Esophagus muscularis mucosa (tissue), 4 donors: ENCODE measurements at regions not wholly inside any gene's neighbourhood (a gene's known extent, or its start where the extent isn't known, plus 50 kb on each side); places are given as distances from the start of the nearest gene placed in this dataset.

ENCODE experiments used
- DNase-seq: peaks from one replicate; pipeline ENCODE4 v3.0.0-alpha.2; 2017; ENCODE audit errors: extremely low spot score
- H3K27ac ChIP-seq, 4 donors: fragments of 200-600 bp; sonication (generic); replicated peaks in 1 of 4; 1 replicate in 3 of 4; 2 replicates in 1 of 4; pipeline ENCODE4 v1.5.1; 2016 to 2019; ENCODE audit warnings: mild to moderate bottlenecking in 1 of 4
- H3K27me3 ChIP-seq, 4 donors: fragments of 200-600 bp; sonication (generic); one replicate each; pipeline versions ENCODE4 v1.5.1 to v1.6.0; 2016 to 2019
- H3K36me3 ChIP-seq, 4 donors: fragments of 200-600 bp; sonication (generic); one replicate each; pipeline ENCODE4 v1.5.1; 2016 to 2019
- H3K4me1 ChIP-seq, 4 donors: fragments of 200-600 bp; sonication (generic); one replicate each; pipeline ENCODE4 v1.5.1; 2016 to 2019
- H3K4me3 ChIP-seq, 4 donors: fragments of 200-600 bp; sonication (generic); 1 replicate in 2 of 4; 2 replicates in 2 of 4; pipeline ENCODE4 v1.5.1; 2016 to 2019; ENCODE audit warnings: mild to moderate bottlenecking in 4 of 4, moderate library complexity in 1 of 4
- H3K9me3 ChIP-seq, 4 donors: fragments of 200-600 bp; sonication (generic); 1 replicate in 3 of 4; 2 replicates in 1 of 4; pipeline ENCODE4 v1.5.1; 2016 to 2019
- EP300 ChIP-seq: sonication (generic); formaldehyde crosslinking; IDR thresholded peaks from one replicate; pipeline ENCODE4 v1.6.1; 2017; ENCODE audit warnings: antibody characterized with exemption
- POLR2A ChIP-seq: fragments of 450-650 bp; IDR thresholded peaks from one replicate; pipeline ENCODE4 v1.6.1; 2017; ENCODE audit warnings: antibody characterized with exemption, moderate library complexity, mild to moderate bottlenecking, low read depth
- POLR2AphosphoS5 ChIP-seq, 2 donors: sonication (generic); formaldehyde crosslinking; IDR thresholded peaks; one replicate each; pipeline ENCODE4 v1.6.1; 2017; ENCODE audit warnings: antibody characterized with exemption in 2 of 2
- WGBS: methylation state at CpG from one replicate; pipeline ENCODE4 v1.1.5; 2018; 5-methylcytosine and 5-hydroxymethylcytosine counted together
- intact Hi-C: fragments of 100-400 bp; cut with DNase I; formaldehyde crosslinking; loops from one replicate; pipeline ENCODE4 v1.15.1; 2023
- TF ChIP-seq, protein P1 (sequence below), 3 experiments: fragments of 200-600 bp in 2 of 3; fragments of 450-650 bp in 1 of 3; sonication (generic) in 2 of 3; IDR thresholded peaks; one replicate each; pipeline ENCODE4 v1.5.1; 2017 to 2019; ENCODE audit warnings: antibody characterized with exemption in 3 of 3, mild to moderate bottlenecking in 2 of 3, moderate library complexity in 1 of 3

DNA sequence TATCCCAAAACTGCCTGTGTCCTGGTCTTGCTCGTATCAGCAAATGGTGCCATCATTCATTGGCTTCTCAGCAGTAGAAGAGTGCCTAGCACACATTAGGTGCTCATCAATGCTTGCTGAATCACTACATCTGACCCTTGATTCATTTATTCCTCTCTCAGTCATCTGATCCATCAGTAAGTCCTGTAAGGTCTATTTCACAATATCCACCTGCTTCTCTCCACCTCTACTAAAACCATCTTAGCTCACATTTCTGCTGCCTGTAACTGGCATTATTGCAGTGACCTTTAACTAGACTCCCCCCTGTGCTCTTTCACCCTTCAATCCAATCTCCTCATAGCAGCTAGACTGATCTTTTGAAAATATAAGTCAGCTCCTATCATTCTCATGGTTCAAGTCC, 387.6 kb upstream of the SPRED2 start:
- H3K27ac ChIP-seq: no peak overlapping the region
- DNase-seq: peak; percentile 34
- H3K36me3 ChIP-seq: no peaks in the 10 kb centered on the region
- intact Hi-C loops: no loop called here
- no peak for TF ChIP-seq POLR2AphosphoS5 (IDR thresholded peaks at IDR 0.05)
- TF ChIP-seq EP300: no peak
- TF ChIP-seq, protein P1, sequence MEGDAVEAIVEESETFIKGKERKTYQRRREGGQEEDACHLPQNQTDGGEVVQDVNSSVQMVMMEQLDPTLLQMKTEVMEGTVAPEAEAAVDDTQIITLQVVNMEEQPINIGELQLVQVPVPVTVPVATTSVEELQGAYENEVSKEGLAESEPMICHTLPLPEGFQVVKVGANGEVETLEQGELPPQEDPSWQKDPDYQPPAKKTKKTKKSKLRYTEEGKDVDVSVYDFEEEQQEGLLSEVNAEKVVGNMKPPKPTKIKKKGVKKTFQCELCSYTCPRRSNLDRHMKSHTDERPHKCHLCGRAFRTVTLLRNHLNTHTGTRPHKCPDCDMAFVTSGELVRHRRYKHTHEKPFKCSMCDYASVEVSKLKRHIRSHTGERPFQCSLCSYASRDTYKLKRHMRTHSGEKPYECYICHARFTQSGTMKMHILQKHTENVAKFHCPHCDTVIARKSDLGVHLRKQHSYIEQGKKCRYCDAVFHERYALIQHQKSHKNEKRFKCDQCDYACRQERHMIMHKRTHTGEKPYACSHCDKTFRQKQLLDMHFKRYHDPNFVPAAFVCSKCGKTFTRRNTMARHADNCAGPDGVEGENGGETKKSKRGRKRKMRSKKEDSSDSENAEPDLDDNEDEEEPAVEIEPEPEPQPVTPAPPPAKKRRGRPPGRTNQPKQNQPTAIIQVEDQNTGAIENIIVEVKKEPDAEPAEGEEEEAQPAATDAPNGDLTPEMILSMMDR (IDR thresholded peaks at IDR 0.05): no peak
- TF ChIP-seq POLR2A: no peak
- H3K4me1 ChIP-seq: no peaks in the 10 kb centered on the region
- H3K27me3 ChIP-seq: no peaks in the 10 kb centered on the region
- peaks cover 0 to 9% (median 7%) of the 10 kb centered on the region in 4 donors for H3K9me3 ChIP-seq
- H3K4me3 ChIP-seq: no peak overlapping the region
- WGBS: 90% methylated on average over 1 of the region's 1 CpG

DNA sequence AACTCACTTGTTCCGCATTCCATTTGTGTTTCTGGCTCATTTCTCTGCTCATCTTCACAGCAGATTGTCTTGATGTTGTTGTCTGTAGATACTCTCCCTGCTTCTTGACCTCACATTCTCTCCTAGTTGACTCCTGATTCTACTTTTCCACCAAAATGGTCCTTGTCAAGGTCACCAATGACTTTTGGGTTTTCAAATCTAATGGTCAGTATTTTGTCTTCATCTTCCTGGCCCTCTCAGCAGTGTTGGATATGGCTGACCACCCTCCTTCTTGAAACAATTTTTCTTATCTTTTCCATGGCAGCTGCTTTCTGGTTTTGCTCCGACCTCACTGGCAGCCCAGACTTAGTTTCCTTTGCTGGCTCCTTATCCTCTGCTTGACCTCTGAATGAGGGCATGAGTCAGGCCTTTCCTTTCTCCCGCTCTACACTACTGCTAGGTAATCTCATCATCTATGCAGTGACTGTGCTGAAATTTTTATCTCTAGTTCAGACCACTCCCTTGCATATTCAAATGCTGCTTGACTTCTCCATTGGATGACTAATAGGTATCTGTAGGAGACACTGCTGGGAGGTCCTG, 386.6 kb upstream of the SPRED2 start:
- DNase-seq: peak; percentile 29
- intact Hi-C loops: no loop called here
- 70% methylated on average over 3 of the region's 3 CpGs for WGBS
- Histone ChIP-seq H3K4me1 (no peaks in the 10 kb centered on the region), H3K4me3 (no peak overlapping the region), H3K27me3 (no peaks in the 10 kb centered on the region), H3K36me3 (no peaks in the 10 kb centered on the region), H3K9me3 (peaks cover 0 to 9% (median 7%) of the 10 kb centered on the region in 4 donors), H3K27ac (no peak overlapping the region)
- TF ChIP-seq, protein P1 (IDR thresholded peaks at IDR 0.05): no peak
- TF ChIP-seq EP300 (no peak), POLR2A (no peak), POLR2AphosphoS5 (IDR thresholded peaks at IDR 0.05) (no peak)

DNA sequence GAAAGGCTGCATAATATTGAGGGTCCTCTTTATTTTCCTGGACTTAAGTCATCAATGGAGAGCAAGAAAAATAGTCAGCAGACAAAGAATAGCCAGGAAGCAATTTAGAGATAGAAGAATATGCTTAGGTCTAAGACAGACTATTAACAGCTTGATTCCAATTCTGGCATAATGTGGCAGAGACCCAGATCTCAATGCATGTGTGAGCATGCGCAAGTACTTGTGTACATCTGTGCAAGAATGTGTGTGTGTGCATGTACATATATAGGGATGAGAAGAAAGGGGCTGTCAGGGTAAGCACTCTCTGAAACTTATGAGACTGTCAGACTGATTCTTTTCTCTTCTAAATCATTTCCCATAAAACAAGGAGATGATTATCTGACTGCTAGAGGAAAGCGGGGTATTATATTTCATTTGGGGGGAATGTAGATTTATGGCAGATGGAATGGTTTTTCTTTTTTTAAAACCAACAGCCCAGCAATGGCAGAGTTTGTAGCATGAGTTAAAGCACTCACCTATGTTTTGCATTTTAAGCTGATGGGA, 381.3 kb upstream of the SPRED2 start:
- H3K4me1 ChIP-seq: no peaks in the 10 kb centered on the region
- DNase-seq: peak; percentile 29
- no peaks in the 10 kb centered on the region for H3K9me3 ChIP-seq
- H3K4me3 ChIP-seq: no peak overlapping the region
- TF ChIP-seq, protein P1 (IDR thresholded peaks at IDR 0.05): no peak
- no peak for TF ChIP-seq POLR2A
- TF ChIP-seq EP300: no peak
- TF ChIP-seq POLR2AphosphoS5 (IDR thresholded peaks at IDR 0.05): no peak
- H3K27ac ChIP-seq: no peak overlapping the region
- H3K27me3 ChIP-seq: no peaks in the 10 kb centered on the region
- WGBS: 97% methylated on average over 2 of the region's 2 CpGs
- intact Hi-C loops: no loop called here
- no peaks in the 10 kb centered on the region for H3K36me3 ChIP-seq

DNA sequence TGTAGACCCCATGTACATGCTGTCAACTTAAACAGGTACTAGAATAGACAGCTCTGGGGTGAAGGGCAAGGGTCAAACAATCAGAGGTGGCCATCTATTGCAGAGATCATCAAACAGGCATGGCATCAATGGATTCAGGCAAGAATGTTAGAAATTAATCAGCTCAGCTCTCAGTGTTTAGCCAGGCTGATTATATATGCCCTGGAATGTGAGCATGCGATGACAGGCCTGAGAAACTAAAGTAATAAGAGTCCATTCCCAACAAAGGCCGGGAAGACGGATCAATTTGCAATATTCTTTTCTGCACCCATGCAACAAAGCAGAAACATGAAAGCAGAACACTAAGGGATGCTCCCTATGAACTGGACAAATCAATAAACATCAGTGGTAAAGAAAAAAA, 380.5 kb upstream of the SPRED2 start:
- no peak for TF ChIP-seq EP300
- H3K36me3 ChIP-seq: no peaks in the 10 kb centered on the region
- H3K4me3 ChIP-seq: no peak overlapping the region
- intact Hi-C loops: no loop called here
- H3K27me3 ChIP-seq: no peaks in the 10 kb centered on the region
- DNase-seq: peak; percentile 26
- peaks cover 0 to 8% (median 1%) of the 10 kb centered on the region in 4 donors for H3K9me3 ChIP-seq
- no peaks in the 10 kb centered on the region for H3K4me1 ChIP-seq
- WGBS: 78% methylated on average over 3 of the region's 3 CpGs
- H3K27ac ChIP-seq: no peak overlapping the region

DNA sequence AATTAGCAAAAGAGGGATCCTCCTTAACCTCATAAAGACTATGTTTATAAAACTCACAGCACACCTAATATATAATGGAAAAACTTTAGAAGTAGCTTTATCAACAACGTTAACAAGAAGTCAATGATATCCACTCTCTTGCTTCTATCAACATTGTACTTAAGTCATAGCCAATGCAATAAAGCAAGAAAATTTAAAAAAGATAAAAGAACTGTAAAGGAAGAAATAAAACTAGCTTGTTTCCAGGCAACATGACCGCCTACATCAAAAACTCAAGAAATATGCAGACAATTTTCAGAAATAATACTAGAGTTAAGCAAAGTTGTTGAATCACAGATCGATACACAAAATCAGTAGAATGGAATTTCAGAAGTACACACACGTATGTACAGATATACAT, 375.5 kb upstream of the SPRED2 start:
- Histone ChIP-seq H3K4me3 (no peak overlapping the region), H3K4me1 (no peaks in the 10 kb centered on the region), H3K9me3 (peaks cover 0 to 9% (median 4%) of the 10 kb centered on the region in 4 donors), H3K36me3 (no peaks in the 10 kb centered on the region), H3K27me3 (no peaks in the 10 kb centered on the region), H3K27ac (no peak overlapping the region)
- no peak for TF ChIP-seq POLR2AphosphoS5 (IDR thresholded peaks at IDR 0.05)
- TF ChIP-seq EP300: no peak
- intact Hi-C loops: no loop called here
- no peak for DNase-seq
- WGBS: 80% methylated on average over 4 of the region's 4 CpGs

DNA sequence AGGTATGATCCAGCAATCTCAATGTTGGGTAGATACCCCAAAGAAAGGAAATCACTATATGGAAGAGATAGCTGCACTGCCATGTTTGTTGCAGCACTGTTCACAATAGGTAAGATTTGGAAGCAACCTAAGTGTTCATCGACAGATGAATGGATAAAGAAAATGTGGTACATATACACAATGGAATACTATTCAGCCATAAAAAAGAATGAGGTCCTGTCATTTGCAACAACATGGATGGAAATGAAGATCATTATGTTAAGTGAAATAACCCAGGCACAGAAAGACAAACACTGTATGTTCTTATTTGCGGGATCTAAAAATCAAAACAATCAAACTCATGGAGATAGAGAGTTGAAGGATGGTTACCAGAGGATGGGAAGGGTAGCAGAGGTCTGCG, 372.4 kb upstream of the SPRED2 start:
- Histone ChIP-seq H3K4me3 (no peak overlapping the region), H3K4me1 (no peaks in the 10 kb centered on the region), H3K36me3 (no peaks in the 10 kb centered on the region), H3K9me3 (peaks cover 0 to 9% (median 4%) of the 10 kb centered on the region in 4 donors), H3K27ac (no peak overlapping the region), H3K27me3 (no peaks in the 10 kb centered on the region)
- whole genome bisulfite sequencing: 91% methylated on average over 3 of the region's 3 CpGs
- intact Hi-C loops: no loop called here
- no peak for TF ChIP-seq POLR2A
- no peak for TF ChIP-seq EP300
- TF ChIP-seq, protein P1 (IDR thresholded peaks at IDR 0.05): no peak
- TF ChIP-seq POLR2AphosphoS5 (IDR thresholded peaks at IDR 0.05): no peak
- DNase-seq: no peak
